CD14-positive monocyte (primary cell): ENCODE measurements at regions not wholly inside any gene's neighbourhood (a gene's known extent, or its start where the extent isn't known, plus 50 kb on each side); places are given as distances from the start of the nearest gene placed in this dataset.

ENCODE experiments used
- DNase-seq, 3 donors: peaks; one replicate each; pipeline ENCODE4 v3.0.0-alpha.2; 2011 to 2022
- H2AFZ ChIP-seq: 2 replicates; pipeline ENCODE4 v1.6.0; 2012; ENCODE audit warnings: mild to moderate bottlenecking, low read depth, low read length, inconsistent platforms; ENCODE audit not compliant: insufficient read depth, poor library complexity, severe bottlenecking
- H3K27ac ChIP-seq, 2 donors: 1 replicate in 1 of 2; 2 replicates in 1 of 2; pipeline ENCODE4 v1.5.1; 2012 to 2013; ENCODE audit warnings: low read length in 2 of 2, control low read depth in 1 of 2, inconsistent platforms in 1 of 2, low read depth in 1 of 2, mild to moderate bottlenecking in 1 of 2
- H3K27me3 ChIP-seq, 2 donors: one replicate each; pipeline versions ENCODE4 v1.6.0 to v1.6.1; 2011 to 2013; ENCODE audit warnings: low read length in 2 of 2; ENCODE audit not compliant: control insufficient read depth in 2 of 2, insufficient read depth in 2 of 2
- H3K36me3 ChIP-seq, 2 donors: replicated peaks in 1 of 2; 1 replicate in 1 of 2; 2 replicates in 1 of 2; pipeline versions ENCODE4 v1.5.1 to v1.6.1; 2012 to 2013; ENCODE audit warnings: low read length in 2 of 2, control low read depth in 1 of 2, inconsistent platforms in 1 of 2, mild to moderate bottlenecking in 1 of 2; ENCODE audit not compliant: insufficient read depth in 2 of 2, control insufficient read depth in 1 of 2
- H3K4me1 ChIP-seq, 2 donors: 1 replicate in 1 of 2; 2 replicates in 1 of 2; pipeline versions ENCODE4 v1.5.1 to v1.6.1; 2012 to 2013; ENCODE audit warnings: low read length in 2 of 2, control low read depth in 1 of 2, inconsistent platforms in 1 of 2, mild to moderate bottlenecking in 1 of 2, moderate library complexity in 1 of 2; ENCODE audit not compliant: insufficient read depth in 2 of 2, control insufficient read depth in 1 of 2
- H3K4me2 ChIP-seq: replicated peaks from 2 replicates; pipeline ENCODE3; 2012; ENCODE audit warnings: low read length, moderate library complexity, mild to moderate bottlenecking; ENCODE audit not compliant: poor library complexity, severe bottlenecking; ENCODE audit errors: extremely low read depth
- H3K4me3 ChIP-seq, 3 experiments: fragments of 200-600 bp in 1 of 3; sonication (generic) in 1 of 3; replicated peaks in 1 of 3; 1 replicate in 2 of 3; 2 replicates in 1 of 3; pipeline ENCODE4 v1.5.1; 2011 to 2013; ENCODE audit warnings: low read length in 3 of 3, mild to moderate bottlenecking in 3 of 3, control low read depth in 2 of 3, low read depth in 2 of 3, inconsistent platforms in 1 of 3, moderate library complexity in 1 of 3
- H3K79me2 ChIP-seq: 2 replicates; pipeline ENCODE4 v1.6.0; 2012; ENCODE audit warnings: mild to moderate bottlenecking, control low read depth, inconsistent platforms, low read length, moderate library complexity; ENCODE audit not compliant: insufficient read depth
- H3K9ac ChIP-seq: 2 replicates; pipeline ENCODE4 v1.6.0; 2017; ENCODE audit warnings: low read length, mild to moderate bottlenecking; ENCODE audit not compliant: insufficient read depth, poor library complexity, severe bottlenecking
- H3K9me3 ChIP-seq, 2 donors: replicated peaks in 1 of 2; 1 replicate in 1 of 2; 2 replicates in 1 of 2; pipeline versions ENCODE4 v1.5.1 to v1.6.1; 2012 to 2013; ENCODE audit warnings: low read length in 2 of 2, control low read depth in 1 of 2; ENCODE audit not compliant: control insufficient read depth in 1 of 2, insufficient read depth in 1 of 2
- H4K20me1 ChIP-seq: 2 replicates; pipeline ENCODE4 v1.6.0; 2012; ENCODE audit warnings: mild to moderate bottlenecking, low read length, control low read depth, moderate library complexity; ENCODE audit not compliant: insufficient read depth
- H3K27ac Mint-ChIP-seq, 7 donors: one replicate each; pipeline ENCODE4 v1.8.0; 2020; ENCODE audit warnings: mild to moderate bottlenecking in 7 of 7, mixed read lengths in 7 of 7, moderate library complexity in 6 of 7, inconsistent platforms in 2 of 7
- H3K27me3 Mint-ChIP-seq, 3 donors: one replicate each; pipeline ENCODE4 v1.8.0; 2021 to 2022; ENCODE audit warnings: low read depth in 3 of 3, mild to moderate bottlenecking in 3 of 3, mixed read lengths in 3 of 3, moderate library complexity in 3 of 3, inconsistent platforms in 1 of 3
- H3K36me3 Mint-ChIP-seq, 2 donors: one replicate each; pipeline ENCODE4 v1.8.0; 2020; ENCODE audit warnings: mixed read lengths in 2 of 2, inconsistent platforms in 1 of 2, mild to moderate bottlenecking in 1 of 2
- H3K4me1 Mint-ChIP-seq: one replicate; pipeline ENCODE4 v1.8.0; 2020; ENCODE audit warnings: mild to moderate bottlenecking, mixed read lengths
- H3K4me3 Mint-ChIP-seq, 2 donors: one replicate each; pipeline ENCODE4 v1.8.0; 2020; ENCODE audit warnings: mild to moderate bottlenecking in 2 of 2, mixed read lengths in 2 of 2, moderate library complexity in 1 of 2
- H3K9me3 Mint-ChIP-seq, 7 donors: one replicate each; pipeline ENCODE4 v1.8.0; 2020 to 2022; ENCODE audit warnings: mixed read lengths in 7 of 7, mild to moderate bottlenecking in 6 of 7, moderate library complexity in 6 of 7, inconsistent platforms in 2 of 7
- CTCF ChIP-seq: fragments of 200-600 bp; IDR thresholded peaks from one replicate; pipeline ENCODE4 v1.8.0; 2022; ENCODE audit warnings: antibody characterized with exemption, mild to moderate bottlenecking
- WGBS: methylation state at CpG from one replicate; pipeline ENCODE4 v1.1.5; 2013; ENCODE audit warnings: missing lambda C conversion rate; ENCODE audit not compliant: insufficient coverage; 5-methylcytosine and 5-hydroxymethylcytosine counted together
- intact Hi-C, 2 donors: fragments of 100-400 bp; cut with micrococcal nuclease; formaldehyde crosslinking; loops; one replicate each; pipeline versions ENCODE4 v1.15.0 to v1.15.1; 2023

DNA sequence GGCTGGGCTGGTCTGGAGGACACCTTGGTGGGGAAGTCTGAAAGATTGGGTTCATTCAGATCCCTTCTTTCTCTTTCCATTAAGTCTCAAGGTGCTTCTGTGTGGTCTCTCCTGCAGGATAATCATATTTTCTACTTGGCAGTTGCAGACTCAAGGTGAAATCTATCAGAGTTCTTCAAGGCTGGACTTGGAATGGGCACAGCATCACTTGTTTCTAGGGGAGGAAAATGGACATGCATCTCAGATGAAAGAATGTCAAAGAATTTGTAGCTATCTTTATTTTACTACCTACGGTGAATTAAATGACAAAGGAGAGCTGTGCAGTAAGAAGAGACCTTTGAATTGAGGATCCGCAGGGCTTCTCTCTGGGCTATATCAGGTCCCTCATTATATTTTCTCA, 69.8 kb upstream of the PAPPA start:
- Mint-ChIP-seq H3K4me1 (no peaks in the 10 kb centered on the region), H3K27ac (no peak overlapping the region)
- H2AFZ ChIP-seq, result no peak overlapping the region

DNA sequence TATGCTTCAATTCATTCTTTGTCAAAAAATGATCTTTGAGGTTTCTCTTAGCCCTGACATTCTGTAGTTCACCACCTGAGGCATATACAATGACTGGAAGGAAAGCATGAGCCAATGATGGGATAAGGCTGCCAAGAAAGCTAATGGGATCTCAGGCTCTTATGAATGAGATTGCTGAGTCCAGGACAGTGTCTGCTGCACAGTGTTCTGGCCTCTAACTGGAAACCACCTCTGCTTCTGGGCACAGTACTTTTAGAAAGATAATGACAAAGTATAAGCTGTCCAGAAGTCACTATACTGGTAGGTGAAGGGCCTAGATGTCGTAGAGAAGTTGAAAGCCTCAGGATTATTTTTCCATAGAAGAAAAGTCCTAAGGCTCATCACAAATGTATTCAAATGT, 69.1 kb upstream of the PAPPA start:
- intact Hi-C loops, result no loop called here
- no peak for TF ChIP-seq CTCF
- H3K4me3 ChIP-seq, result no peak overlapping the region
- no CpG with 5 or more reads among the region's 1 CpG for WGBS
- no peaks in the 10 kb centered on the region for H3K36me3 Mint-ChIP-seq
- H2AFZ ChIP-seq, result no peak overlapping the region
- no peaks in the 10 kb centered on the region for H3K4me1 Mint-ChIP-seq
- no peak overlapping the region for H3K4me3 Mint-ChIP-seq
- H3K27ac Mint-ChIP-seq, result no peak overlapping the region
- peaks cover 0 to 4% (median 2%) of the 10 kb centered on the region in 3 donors for H3K27me3 Mint-ChIP-seq
- H3K9me3 ChIP-seq, result no peaks in the 10 kb centered on the region
- no peaks in the 10 kb centered on the region for H3K36me3 ChIP-seq
- no peaks in the 10 kb centered on the region for H3K79me2 ChIP-seq
- no peak overlapping the region for H3K9ac ChIP-seq
- H3K4me2 ChIP-seq, result no peak overlapping the region
- H3K27ac ChIP-seq, result no peak overlapping the region
- H3K4me1 ChIP-seq, result no peaks in the 10 kb centered on the region
- H3K9me3 Mint-ChIP-seq, result no peaks in the 10 kb centered on the region
- no peak for DNase-seq
- H3K27me3 ChIP-seq, result no peaks in the 10 kb centered on the region
- H4K20me1 ChIP-seq, result no peaks in the 10 kb centered on the region

More for the DNA sequence above, 69.8 kb upstream of the PAPPA start:
- peaks cover 0 to 4% (median 2%) of the 10 kb centered on the region in 3 donors for H3K27me3 Mint-ChIP-seq
- no peak for DNase-seq
- Histone ChIP-seq H3K9me3 (no peaks in the 10 kb centered on the region), H3K4me1 (no peaks in the 10 kb centered on the region), H3K79me2 (no peaks in the 10 kb centered on the region), H3K4me3 (no peak overlapping the region), H3K36me3 (no peaks in the 10 kb centered on the region), H3K4me2 (no peak overlapping the region), H3K9ac (no peak overlapping the region), H4K20me1 (no peaks in the 10 kb centered on the region), H3K27ac (no peak overlapping the region), H3K27me3 (no peaks in the 10 kb centered on the region)
- WGBS, result no CpG with 5 or more reads among the region's 2 CpGs
- no peak overlapping the region for H3K4me3 Mint-ChIP-seq
- peaks cover 0 to 2% (median 0%) of the 10 kb centered on the region in 7 donors for H3K9me3 Mint-ChIP-seq
- no peaks in the 10 kb centered on the region for H3K36me3 Mint-ChIP-seq
- no peak for TF ChIP-seq CTCF
- intact Hi-C loops, result no loop called here
